ENCODE measurements at regions not wholly inside any gene's neighbourhood (a gene's known extent, or its start where the extent isn't known, plus 50 kb on each side); places are given as distances from the start of the nearest gene placed in this dataset.
A peak's percentile ranks its signal among the peaks of the same experiment; 100 is the strongest.

DNA sequence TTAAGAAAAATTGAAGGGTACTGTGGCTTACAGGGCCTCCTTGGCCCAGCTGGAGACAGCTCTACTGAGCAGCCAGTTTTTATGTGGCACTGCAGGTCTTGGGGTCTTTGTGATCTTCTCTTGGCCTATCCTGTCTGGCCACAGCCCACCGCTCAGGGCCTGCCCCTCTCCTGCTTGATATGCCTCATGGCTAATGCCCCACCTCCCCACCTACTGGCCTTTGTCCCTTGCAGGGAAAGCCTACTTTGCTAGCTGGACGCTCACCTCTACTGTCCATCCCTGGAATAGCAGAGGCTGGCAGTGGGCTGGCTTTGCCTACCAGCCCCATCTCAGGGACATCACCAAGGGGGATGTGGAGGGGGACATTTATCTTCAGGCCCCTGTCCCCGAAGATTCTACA is 134.1 kb downstream of the PJA1 start:
- Histone ChIP-seq H3K9me3 (no peaks in the 10 kb centered on the region), H4K20me1 (no peaks in the 10 kb centered on the region), H3K36me3 (no peaks in the 10 kb centered on the region), H3K4me2 (no peak overlapping the region), H3K9ac (no peak overlapping the region), H3K4me3 (no peak overlapping the region), H3K27ac (no peak overlapping the region), H3K4me1 (peaks cover 22% of the 10 kb centered on the region), H3K27me3 (peaks cover 92% of the 10 kb centered on the region)
- TF ChIP-seq Cebpa-rat (IDR thresholded peaks at IDR 0.05) = no peak

DNA sequence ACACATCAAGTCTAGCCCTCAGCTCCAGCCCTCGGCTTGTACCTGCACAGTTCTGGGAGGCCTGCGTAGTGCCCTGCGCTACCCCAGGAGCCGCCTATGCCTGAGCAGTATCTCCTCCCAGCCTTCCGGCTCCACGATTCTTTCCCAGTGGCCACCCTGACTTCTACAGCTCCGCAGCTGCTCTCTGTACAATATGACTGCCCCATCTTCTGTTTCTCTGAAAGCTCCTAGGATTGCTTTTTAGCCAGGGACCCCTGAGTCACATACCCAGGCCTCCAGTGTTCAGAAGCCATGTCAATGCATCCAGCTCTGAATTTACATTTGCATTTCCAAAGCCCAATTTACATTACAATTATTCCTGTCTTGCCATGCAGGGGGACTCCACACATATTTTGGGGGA is 135.5 kb downstream of the PJA1 start:
- no peak for TF ChIP-seq Cebpa-rat (IDR thresholded peaks at IDR 0.05)
- peaks cover 27% of the 10 kb centered on the region for H3K4me1 ChIP-seq
- H3K9ac ChIP-seq = no peak overlapping the region
- H3K4me3 ChIP-seq = no peak overlapping the region
- no peak overlapping the region for H3K27ac ChIP-seq
- H3K27me3 ChIP-seq = peaks cover 88% of the 10 kb centered on the region
- no peaks in the 10 kb centered on the region for H3K36me3 ChIP-seq
- no peaks in the 10 kb centered on the region for H3K9me3 ChIP-seq
- H3K4me2 ChIP-seq = no peak overlapping the region
- H4K20me1 ChIP-seq = no peaks in the 10 kb centered on the region

DNA sequence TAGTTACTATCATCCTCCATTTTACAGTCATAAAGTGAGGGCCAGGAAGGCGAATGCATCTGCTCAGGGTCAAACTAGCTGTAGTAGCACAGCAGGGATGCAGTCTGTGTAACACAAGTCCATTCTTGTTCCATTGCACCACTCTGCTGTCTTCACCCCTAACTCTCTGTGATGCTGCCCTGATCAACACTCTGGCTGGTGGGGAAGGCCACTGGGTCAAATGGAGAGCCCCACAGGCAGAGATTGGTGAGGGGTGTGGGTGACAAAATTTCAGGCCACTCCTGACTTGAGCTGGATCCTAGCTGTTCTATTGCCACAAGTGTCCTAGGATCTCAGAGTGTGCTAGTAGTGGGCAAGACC is 136.5 kb downstream of the PJA1 start:
- peaks cover 37% of the 10 kb centered on the region for H3K4me1 ChIP-seq
- H3K27ac ChIP-seq = no peak overlapping the region
- H3K36me3 ChIP-seq = no peaks in the 10 kb centered on the region
- peak overlapping the region; percentile 39; the same call in 1 of the 2 replicates for H3K4me2 ChIP-seq
- no peak overlapping the region for H3K9ac ChIP-seq
- H3K27me3 ChIP-seq = peaks cover 84% of the 10 kb centered on the region
- no peaks in the 10 kb centered on the region for H4K20me1 ChIP-seq
- no peak overlapping the region for H3K4me3 ChIP-seq
- TF ChIP-seq Cebpa-rat (IDR thresholded peaks at IDR 0.05) = no peak
- no peaks in the 10 kb centered on the region for H3K9me3 ChIP-seq

DNA sequence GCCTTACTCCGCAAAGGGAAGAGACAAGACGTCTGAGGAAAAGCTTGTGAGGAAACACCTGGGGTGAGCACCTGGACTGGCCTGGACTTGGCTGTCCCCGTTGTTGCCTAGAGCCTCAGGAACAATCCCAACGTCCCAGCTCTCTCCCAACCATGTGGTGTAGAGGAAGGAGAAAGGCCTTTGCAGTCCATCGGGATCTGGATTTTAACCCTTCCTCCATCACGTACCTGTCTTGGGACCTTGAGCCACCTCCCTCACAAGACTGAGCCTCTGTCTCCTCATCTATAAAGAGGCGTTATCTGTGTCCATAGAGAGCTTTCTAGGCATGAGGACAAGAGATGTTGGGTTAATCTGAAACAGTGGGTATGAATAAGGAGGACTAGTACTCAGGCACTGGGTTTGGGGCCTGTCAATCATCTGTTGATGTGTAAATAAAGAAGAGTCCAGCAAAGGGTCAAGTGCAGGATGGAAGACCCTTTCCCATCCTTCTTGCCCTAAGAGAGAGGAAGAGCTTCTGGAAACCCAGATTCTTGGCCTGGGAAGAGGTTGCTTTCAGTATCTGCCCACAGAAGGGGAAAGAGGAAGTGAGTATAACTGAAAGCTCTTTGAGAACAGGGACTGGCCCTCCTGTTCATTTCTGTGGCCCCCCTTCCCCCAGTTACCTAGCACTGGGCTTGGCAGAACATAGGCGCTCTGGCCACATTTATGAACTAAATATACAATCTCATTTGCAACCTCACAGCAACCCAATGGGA is 137.1 kb downstream of the PJA1 start:
- no peaks in the 10 kb centered on the region for H3K36me3 ChIP-seq
- H3K9ac ChIP-seq = no peak overlapping the region
- H3K4me3 ChIP-seq = no peak overlapping the region
- no peaks in the 10 kb centered on the region for H3K9me3 ChIP-seq
- peaks cover 79% of the 10 kb centered on the region for H3K27me3 ChIP-seq
- H3K4me1 ChIP-seq = peaks cover 37% of the 10 kb centered on the region
- peak overlapping the region; percentile 21; the same call in 1 of the 2 replicates for H3K27ac ChIP-seq
- peak overlapping the region; percentile 39 for H3K4me2 ChIP-seq
- no peak for TF ChIP-seq Cebpa-rat (IDR thresholded peaks at IDR 0.05)
- H4K20me1 ChIP-seq = no peaks in the 10 kb centered on the region

DNA sequence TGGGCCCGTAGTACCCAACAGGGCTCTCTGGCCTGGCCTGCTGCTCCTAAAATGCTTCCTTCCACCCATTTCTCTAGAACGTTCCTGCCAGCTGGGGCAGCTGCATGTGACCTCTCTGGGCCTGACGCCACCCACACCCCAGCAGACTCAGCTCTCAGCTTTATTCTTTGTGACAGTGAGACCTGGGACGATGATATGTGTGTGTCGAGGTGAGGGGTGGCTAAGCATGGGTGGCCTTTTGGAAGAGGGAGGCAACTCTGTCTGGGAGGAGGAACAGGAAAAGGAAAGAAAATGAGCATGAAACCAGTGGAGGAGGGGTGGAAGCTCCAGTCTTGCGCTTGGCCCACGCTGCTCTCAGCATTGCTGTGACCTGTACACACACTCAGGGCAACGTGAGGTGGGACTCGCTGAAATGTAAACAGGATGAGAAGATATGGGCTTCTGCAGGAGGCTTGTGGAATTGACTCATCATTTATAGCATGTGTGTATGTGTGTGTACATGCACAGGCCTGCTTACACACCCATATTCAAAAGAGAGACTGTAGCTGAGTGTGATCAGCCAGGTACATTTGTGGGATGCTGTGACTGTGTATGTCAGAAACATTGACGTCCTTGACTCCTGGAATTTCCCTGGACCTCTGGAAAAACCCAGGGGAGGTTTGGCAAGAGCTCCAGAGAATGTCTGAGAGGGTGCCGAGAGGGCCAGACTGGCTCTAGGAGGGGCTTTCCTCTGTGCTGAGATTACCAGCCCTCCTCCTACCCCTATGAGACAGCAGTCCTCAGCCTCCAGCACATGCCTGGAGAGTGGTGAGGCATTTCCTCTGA is 137.9 kb downstream of the PJA1 start:
- H3K27ac ChIP-seq = peak overlapping the region; percentile 21; the same call in 1 of the 2 replicates
- H3K9me3 ChIP-seq = no peaks in the 10 kb centered on the region
- H3K36me3 ChIP-seq = no peaks in the 10 kb centered on the region
- no peaks in the 10 kb centered on the region for H4K20me1 ChIP-seq
- H3K9ac ChIP-seq = no peak overlapping the region
- peaks cover 37% of the 10 kb centered on the region for H3K4me1 ChIP-seq
- H3K4me2 ChIP-seq = peak overlapping the region; percentile 39
- no peak overlapping the region for H3K4me3 ChIP-seq
- H3K27me3 ChIP-seq = peaks cover 72% of the 10 kb centered on the region
- no peak for TF ChIP-seq Cebpa-rat (IDR thresholded peaks at IDR 0.05)

DNA sequence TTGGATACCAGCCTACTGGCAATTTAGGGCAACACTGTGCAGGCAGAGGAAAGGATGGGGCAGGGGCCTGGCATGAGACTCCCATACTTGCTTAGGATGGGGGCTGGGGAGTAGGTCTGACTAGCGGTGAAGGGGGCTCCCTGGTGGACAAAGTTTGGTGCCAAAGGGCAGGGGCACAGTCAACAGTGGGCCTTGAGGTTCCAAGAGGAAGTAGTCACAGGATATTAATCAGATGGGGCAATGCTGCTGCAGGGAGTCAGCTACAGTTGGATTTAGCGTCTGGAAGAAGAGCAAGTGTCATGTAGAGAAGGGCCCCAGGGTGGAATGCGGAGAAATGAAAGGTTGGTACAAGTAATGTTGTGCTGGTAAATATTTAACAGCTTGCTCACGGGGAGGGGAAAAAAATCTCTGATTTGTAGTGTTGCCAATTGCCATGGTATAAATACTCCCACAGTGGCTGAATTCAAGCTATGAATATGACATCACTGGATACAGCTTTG is 139.4 kb downstream of the PJA1 start:
- no peak overlapping the region for H3K4me2 ChIP-seq
- no peaks in the 10 kb centered on the region for H3K9me3 ChIP-seq
- H3K4me1 ChIP-seq = peaks cover 46% of the 10 kb centered on the region
- H3K9ac ChIP-seq = no peak overlapping the region
- H3K4me3 ChIP-seq = no peak overlapping the region
- no peaks in the 10 kb centered on the region for H4K20me1 ChIP-seq
- no peak overlapping the region for H3K27ac ChIP-seq
- no peak for TF ChIP-seq Cebpa-rat (IDR thresholded peaks at IDR 0.05)
- H3K27me3 ChIP-seq = peaks cover 70% of the 10 kb centered on the region
- no peaks in the 10 kb centered on the region for H3K36me3 ChIP-seq

DNA sequence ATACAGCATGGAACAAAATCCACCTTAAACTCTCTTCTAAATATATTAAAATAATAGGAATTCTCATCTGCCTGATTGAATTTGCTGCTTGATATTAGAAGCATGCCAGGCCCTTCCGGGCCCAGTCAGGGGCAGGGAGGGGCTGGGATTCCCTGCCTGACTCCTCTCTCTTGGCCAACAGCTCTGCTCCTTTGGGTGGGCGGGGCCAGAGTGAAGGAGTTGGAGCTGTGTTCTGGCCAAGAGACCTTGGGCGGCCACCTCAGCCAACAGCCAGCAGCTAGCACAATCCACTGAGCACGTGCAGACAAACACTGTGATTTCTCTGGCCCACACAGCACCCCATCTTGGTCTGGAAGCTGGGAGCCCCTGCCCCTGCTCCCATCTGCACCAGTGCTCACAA is 140.3 kb downstream of the PJA1 start:
- Histone ChIP-seq H3K4me1 (peaks cover 55% of the 10 kb centered on the region), H3K36me3 (no peaks in the 10 kb centered on the region), H3K4me3 (no peak overlapping the region), H3K27ac (no peak overlapping the region), H3K9ac (no peak overlapping the region), H3K27me3 (peaks cover 77% of the 10 kb centered on the region), H4K20me1 (no peaks in the 10 kb centered on the region), H3K9me3 (no peaks in the 10 kb centered on the region), H3K4me2 (no peak overlapping the region)
- TF ChIP-seq Cebpa-rat (IDR thresholded peaks at IDR 0.05) = no peak

DNA sequence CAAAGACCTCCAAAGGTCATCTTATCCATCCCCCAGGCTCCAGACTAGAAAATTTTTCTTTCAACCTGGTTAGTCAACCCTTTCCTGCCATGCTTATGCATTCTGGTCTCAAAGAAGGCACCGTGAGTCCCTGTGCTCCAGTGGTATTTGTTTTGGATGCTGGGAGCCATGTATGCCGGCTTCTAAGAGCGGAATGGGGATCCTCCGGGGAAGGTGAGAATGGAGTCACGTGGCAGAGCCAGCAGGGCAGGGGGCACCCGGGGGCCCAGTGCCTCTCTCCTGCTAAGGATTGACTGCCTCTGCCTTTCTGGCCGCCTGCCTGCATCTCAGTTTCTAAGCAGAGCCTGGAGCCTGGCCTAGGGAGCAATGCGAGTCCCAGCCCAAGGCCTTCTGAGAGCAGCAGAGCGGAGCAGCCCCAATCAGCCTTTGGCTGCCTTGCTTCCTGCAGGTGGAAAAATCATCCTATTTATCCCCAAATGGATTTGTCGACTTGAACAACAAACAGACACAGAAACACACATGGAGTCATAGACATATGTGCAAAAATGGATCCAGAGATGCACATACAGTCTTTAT is 141.0 kb downstream of the PJA1 start:
- Histone ChIP-seq H3K4me1 (peaks cover 62% of the 10 kb centered on the region), H3K27me3 (peaks cover 77% of the 10 kb centered on the region), H3K4me2 (no peak overlapping the region), H3K9me3 (no peaks in the 10 kb centered on the region), H3K4me3 (no peak overlapping the region), H3K27ac (no peak overlapping the region), H4K20me1 (no peaks in the 10 kb centered on the region), H3K9ac (no peak overlapping the region), H3K36me3 (no peaks in the 10 kb centered on the region)
- TF ChIP-seq Cebpa-rat (IDR thresholded peaks at IDR 0.05) = no peak

DNA sequence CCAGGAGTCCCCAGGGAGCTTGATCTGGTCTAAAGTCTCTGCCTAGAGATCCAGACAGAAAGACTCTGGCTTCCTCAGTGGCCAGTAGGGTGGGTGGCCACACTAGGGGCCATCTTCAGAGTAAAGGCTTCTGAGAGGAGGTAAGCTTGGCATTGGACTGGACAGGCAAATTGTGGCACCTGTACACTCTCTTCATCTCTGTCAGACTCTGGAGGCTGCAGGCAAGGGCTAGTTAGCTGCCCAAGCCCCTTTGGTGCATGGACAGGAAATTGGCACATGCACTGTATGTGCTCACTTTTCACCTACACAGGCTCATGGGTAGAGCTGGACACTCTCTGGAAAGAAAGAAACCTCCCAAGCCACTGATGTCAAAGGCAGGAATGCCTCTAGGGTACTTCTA is 142.8 kb downstream of the PJA1 start:
- H3K27me3 ChIP-seq = peaks cover 77% of the 10 kb centered on the region

More for the DNA sequence above, 142.8 kb downstream of the PJA1 start:
- no peak for TF ChIP-seq Cebpa-rat (IDR thresholded peaks at IDR 0.05)
- Histone ChIP-seq H3K9me3 (no peaks in the 10 kb centered on the region), H3K4me1 (peaks cover 51% of the 10 kb centered on the region), H3K36me3 (no peaks in the 10 kb centered on the region), H3K27ac (no peak overlapping the region), H4K20me1 (no peaks in the 10 kb centered on the region; the same call in 1 of the 2 replicates), H3K4me2 (no peak overlapping the region), H3K9ac (no peak overlapping the region), H3K4me3 (no peak overlapping the region)
